ENCODE measurements at regions not wholly inside any gene's neighbourhood (a gene's known extent, or its start where the extent isn't known, plus 50 kb on each side); places are given as distances from the start of the nearest gene placed in this dataset.
"Not testable (repeated sequence)": the region's sequence is repeated elsewhere in the genome, so short reads cannot be mapped to it uniquely, and the experiment has no call there.

DNA sequence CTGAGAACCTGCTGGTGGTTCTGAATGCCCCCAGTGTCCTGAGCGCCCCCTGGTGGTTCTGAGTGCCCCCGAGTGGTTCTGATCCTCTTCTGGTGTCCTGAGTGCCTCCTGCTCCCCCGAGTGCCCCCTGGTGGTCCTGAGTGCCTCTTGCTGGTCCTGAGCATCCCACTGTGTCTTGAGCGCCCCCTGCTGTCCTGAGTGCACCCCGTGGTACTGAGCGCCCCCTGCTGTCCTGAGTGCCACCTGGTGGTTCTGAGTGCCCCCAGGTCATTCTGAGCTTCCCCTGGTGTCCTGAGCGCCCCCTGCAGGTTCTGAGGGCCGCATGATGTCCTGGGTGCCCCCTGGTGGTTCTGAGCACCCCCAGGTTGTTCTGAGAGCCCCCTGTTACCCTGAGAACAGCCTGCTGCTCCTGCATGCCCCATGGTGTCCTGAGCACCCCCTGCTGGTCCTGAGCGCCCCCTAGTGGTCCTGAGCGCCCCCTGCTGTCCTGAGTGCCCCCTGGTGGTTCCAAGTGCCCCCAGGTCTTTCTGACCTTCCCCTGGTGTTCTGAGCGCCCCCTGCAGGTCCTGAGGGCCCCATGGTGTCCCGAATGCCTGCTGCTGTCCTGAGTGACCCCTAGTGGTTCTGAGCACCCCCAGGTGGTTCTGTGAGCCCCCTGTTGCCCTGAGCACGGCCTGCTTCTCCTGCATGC lies 1165.4 kb downstream of the TMEM121 start:
- DNase-seq (peak; percentile 40 to 60 (median 42)), ATAC-seq (peak; percentile 65)
- TF ChIP-seq, protein P1, sequence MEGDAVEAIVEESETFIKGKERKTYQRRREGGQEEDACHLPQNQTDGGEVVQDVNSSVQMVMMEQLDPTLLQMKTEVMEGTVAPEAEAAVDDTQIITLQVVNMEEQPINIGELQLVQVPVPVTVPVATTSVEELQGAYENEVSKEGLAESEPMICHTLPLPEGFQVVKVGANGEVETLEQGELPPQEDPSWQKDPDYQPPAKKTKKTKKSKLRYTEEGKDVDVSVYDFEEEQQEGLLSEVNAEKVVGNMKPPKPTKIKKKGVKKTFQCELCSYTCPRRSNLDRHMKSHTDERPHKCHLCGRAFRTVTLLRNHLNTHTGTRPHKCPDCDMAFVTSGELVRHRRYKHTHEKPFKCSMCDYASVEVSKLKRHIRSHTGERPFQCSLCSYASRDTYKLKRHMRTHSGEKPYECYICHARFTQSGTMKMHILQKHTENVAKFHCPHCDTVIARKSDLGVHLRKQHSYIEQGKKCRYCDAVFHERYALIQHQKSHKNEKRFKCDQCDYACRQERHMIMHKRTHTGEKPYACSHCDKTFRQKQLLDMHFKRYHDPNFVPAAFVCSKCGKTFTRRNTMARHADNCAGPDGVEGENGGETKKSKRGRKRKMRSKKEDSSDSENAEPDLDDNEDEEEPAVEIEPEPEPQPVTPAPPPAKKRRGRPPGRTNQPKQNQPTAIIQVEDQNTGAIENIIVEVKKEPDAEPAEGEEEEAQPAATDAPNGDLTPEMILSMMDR (IDR thresholded peaks at IDR 0.05) = no peak
- intact Hi-C loops (cut with DNase I, micrococcal nuclease) = no loop called here
- Histone ChIP-seq H3K4me3 (no peak overlapping the region), H3K36me3 (ENCODE audit: low read depth) (no peaks in the 10 kb centered on the region), H3K9me3 (no peaks in the 10 kb centered on the region), H3K4me1 (ENCODE audit: low read depth) (no peaks in the 10 kb centered on the region)

DNA sequence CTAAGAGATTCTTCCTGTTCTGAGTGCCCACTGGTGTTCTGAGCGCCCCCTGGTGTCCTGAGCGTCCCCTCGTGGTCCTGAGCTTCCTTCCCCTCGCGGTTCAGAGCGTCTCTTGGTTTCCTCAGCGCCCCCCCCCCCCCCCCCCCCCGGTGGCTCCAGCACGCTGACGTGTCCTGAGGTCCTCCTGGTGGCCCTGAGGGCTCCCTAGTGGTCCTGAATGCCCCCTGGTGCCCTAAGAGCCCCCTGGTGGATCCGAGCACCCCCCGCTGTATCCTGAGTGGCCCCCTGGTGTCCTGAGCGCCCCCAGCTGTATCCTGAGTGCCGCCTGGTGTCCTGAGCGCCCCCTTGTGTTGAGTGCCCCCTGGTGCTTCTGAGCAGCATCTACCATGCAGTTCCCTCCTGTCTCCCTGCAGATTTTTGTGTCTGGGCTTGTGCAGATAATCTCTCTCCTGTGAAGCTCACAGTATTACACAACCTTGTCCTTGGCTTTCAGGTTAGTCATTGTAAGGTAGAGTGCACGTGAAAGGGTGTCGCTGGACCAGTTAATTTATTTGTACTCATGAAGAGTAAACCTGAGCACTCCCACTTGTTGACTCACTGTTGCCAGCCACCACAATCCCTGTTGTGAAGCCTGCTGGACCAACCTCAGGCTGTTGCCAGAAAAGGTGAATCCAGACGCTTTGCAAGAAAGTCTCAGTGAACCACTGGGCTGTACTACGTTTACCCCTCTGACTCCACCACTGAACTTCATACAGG lies 1168.4 kb downstream of the TMEM121 start:
- H3K9me3 ChIP-seq = no peaks in the 10 kb centered on the region
- peak; percentile 83 for ATAC-seq
- H3K4me3 ChIP-seq = no peak overlapping the region
- TF ChIP-seq, protein P1 (IDR thresholded peaks at IDR 0.05) = no peak
- H3K36me3 ChIP-seq (ENCODE audit: low read depth) = no peaks in the 10 kb centered on the region
- no peaks in the 10 kb centered on the region for H3K4me1 ChIP-seq (ENCODE audit: low read depth)
- intact Hi-C loops (cut with DNase I, micrococcal nuclease) = no loop called here
- DNase-seq = peak; percentile 35 to 72 (median 71)

DNA sequence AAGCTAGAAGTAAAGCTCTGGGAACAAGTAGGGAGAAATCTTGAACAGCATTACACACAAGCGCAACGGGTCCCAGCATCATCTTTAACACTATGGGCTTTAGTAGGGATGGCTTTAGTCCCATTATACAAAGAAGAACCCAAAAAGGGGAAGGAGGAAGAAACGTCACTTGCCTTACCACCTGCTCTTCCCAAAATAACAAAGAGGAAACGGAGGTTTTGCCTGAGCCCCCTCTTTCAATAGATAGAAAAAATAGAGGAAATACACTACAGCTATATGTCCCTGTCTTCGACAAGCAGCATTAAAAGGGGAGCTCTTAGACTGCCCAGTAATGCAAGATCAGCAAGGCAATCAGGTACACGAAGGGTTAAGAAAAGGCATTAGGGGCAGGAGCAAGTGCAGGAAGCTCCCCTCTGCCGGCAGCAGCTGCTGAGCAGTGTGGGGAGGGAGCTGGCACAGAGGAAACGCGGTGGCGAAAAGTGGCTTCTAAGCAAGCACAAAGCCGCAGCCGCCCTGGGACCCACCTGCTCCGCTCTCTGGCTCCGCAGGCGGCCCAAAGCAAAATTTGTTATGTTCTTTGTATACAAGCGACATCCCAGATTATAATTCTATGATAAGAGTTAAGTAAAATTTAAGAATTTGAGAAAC lies 1172.4 kb downstream of the TMEM121 start:
- peak; percentile 70 for ATAC-seq
- intact Hi-C loops (cut with DNase I, micrococcal nuclease); H3K36me3 ChIP-seq (ENCODE audit: low read depth); H3K4me3 ChIP-seq; H3K9me3 ChIP-seq; H3K4me1 ChIP-seq (ENCODE audit: low read depth); DNase-seq: not testable (repeated sequence)

- DNase-seq; H3K4me3 ChIP-seq; H3K9me3 ChIP-seq; intact Hi-C loops (cut with DNase I, micrococcal nuclease); H3K4me1 ChIP-seq (ENCODE audit: low read depth); ATAC-seq; H3K36me3 ChIP-seq (ENCODE audit: low read depth): not testable (repeated sequence)
Measured at GRCh38 chr14:106703651-106704050, 1177.3 kb downstream of the TMEM121 start.

DNA sequence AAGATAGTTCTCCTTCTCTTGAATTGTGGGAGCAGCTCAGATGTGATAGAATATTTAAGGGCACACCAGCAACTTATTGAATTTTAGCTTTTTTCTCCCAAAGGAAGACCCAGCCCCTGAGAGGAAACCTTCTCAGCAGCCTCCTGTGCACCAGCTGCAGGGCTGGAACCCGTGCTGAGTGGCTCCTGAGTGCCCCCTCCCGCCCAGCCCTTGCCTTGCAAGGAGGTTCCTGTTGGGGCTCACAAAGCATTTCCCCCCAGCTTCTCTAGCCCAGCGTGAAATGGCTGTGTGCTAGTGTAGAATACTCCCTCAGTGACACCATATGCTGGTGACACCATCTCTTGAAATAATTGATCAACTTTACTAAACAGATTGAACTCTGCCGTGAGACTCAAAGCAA lies 1180.1 kb downstream of the TMEM121 start:
- H3K9me3 ChIP-seq; H3K4me3 ChIP-seq; DNase-seq; H3K4me1 ChIP-seq (ENCODE audit: low read depth); ATAC-seq; H3K36me3 ChIP-seq (ENCODE audit: low read depth); intact Hi-C loops (cut with DNase I, micrococcal nuclease): not testable (repeated sequence)

- intact Hi-C loops (cut with DNase I, micrococcal nuclease); H3K4me1 ChIP-seq (ENCODE audit: low read depth); H3K36me3 ChIP-seq (ENCODE audit: low read depth); H3K4me3 ChIP-seq; DNase-seq; ATAC-seq; H3K9me3 ChIP-seq: not testable (repeated sequence)
Measured at GRCh38 chr14:106710187-106710586, 1183.8 kb downstream of the TMEM121 start.

GRCh38 chr14:106712513-106712912 lies 1186.1 kb downstream of the TMEM121 start:
- DNase-seq; H3K9me3 ChIP-seq; H3K36me3 ChIP-seq (ENCODE audit: low read depth); intact Hi-C loops (cut with DNase I, micrococcal nuclease); ATAC-seq; H3K4me1 ChIP-seq (ENCODE audit: low read depth); H3K4me3 ChIP-seq: not testable (repeated sequence)

DNA sequence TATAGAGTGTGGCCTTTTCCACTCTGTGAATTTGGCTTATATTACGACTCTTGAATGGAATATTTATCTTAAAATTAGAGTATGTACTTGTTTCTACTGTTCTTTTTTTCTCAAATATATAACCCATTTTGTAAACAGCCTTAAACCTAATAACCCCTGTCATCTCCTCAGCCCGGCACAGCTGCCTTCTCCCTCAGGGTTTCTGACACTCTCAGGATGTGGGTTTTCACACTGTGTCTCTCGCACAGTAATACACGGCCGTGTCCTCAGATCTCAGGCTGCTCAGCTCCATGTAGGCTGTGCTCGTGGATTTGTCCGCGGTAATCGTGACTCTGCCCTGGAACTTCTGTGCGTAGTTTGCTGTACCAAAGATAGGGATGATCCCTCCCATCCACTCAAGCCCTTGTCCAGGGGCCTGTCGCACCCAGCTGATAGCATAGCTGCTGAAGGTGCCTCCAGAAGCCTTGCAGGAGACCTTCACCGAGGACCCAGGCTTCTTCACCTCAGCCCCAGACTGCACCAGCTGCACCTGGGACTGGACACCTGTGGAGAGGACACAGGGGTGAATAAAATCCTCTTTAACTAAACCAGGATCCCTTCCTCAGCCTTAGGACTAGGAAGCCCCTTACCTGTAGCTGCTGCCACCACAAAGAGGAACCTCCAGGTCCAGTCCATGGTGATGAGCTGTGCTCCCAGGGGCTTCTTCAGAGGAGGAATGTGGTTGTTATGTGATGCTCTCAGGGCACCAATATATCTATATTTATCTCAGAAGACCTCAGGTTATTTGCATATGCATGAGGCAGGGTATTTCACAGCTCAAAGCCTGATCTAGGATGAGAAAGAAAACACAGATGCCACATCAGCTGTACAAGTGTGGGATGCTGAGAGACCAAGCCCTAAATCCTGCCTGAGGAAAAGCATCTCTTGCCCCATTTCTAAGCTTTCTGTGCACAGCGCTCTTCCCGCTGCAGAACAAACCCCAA lies 1188.4 kb downstream of the TMEM121 start:
- H3K4me3 ChIP-seq; DNase-seq; H3K9me3 ChIP-seq; H3K36me3 ChIP-seq (ENCODE audit: low read depth); H3K4me1 ChIP-seq (ENCODE audit: low read depth); intact Hi-C loops (cut with DNase I, micrococcal nuclease); ATAC-seq: not testable (repeated sequence)

DNA sequence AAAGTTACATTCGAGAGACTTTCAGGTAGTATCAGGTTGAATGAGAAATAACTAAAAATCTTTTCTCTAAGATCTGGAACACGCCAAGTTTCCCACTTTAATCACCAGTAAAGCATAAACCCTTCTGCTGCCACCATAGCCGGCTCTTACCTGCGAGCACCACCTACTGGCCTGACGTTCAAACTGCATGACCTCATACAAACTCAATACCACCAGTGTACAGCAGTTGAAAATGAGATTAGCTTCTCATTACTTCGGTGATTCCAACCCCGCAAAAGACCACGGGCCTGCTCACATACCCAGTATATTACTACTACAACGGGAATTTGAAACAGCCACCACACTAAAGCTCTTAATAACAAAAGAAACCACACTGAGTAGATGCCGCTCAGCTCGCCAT lies 1191.2 kb downstream of the TMEM121 start:
- DNase-seq; H3K36me3 ChIP-seq (ENCODE audit: low read depth); H3K4me3 ChIP-seq; H3K4me1 ChIP-seq (ENCODE audit: low read depth); H3K9me3 ChIP-seq; intact Hi-C loops (cut with DNase I, micrococcal nuclease): not testable (repeated sequence)
- peak; percentile 78 for ATAC-seq

- intact Hi-C loops (cut with DNase I, micrococcal nuclease) = not testable (repeated sequence)
Measured at GRCh38 chr14:106719880-106720279, 1193.5 kb downstream of the TMEM121 start.

DNA sequence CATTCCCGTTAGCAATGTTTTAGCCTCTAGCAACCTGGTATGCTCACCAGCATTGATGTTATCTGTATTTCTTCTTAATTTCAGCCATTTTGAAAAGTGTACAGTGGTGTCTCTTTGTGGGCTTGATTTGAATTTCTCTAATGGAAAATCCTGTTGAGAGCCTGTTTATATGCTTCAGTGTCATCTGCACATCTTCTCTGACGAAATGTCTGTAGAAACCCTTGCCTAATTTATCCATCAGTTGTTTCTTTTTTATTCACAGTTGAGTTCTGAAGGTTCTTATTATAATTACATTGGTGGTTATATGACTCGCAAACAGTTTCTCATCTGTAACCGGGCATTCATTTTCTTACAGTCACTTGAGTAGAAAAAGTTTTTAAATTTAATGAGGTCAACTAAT lies 1195.5 kb downstream of the TMEM121 start:
- DNase-seq; H3K9me3 ChIP-seq; H3K4me3 ChIP-seq; intact Hi-C loops (cut with DNase I, micrococcal nuclease); H3K36me3 ChIP-seq (ENCODE audit: low read depth); H3K4me1 ChIP-seq (ENCODE audit: low read depth); ATAC-seq: not testable (repeated sequence)

More at GRCh38 chr14:106719880-106720279, 1193.5 kb downstream of the TMEM121 start:
- ATAC-seq; DNase-seq; H3K4me3 ChIP-seq; H3K9me3 ChIP-seq; H3K36me3 ChIP-seq (ENCODE audit: low read depth); H3K4me1 ChIP-seq (ENCODE audit: low read depth): not testable (repeated sequence)

All from mucosa of descending colon (tissue), 3 donors.